GM12878 (cell line): ENCODE measurements at regions not wholly inside any gene's neighbourhood (a gene's known extent, or its start where the extent isn't known, plus 50 kb on each side); places are given as distances from the start of the nearest gene placed in this dataset.

Experiments
- ATAC-seq: fragments of 200-7000 bp; cut with Tn5 transposase; 3 replicates; pipeline ENCODE4 v1.9.1; 2020; ENCODE audit warnings: mild to moderate bottlenecking, moderate library complexity
- BruUV-seq: library from RNA; stranded (reverse); fragments of 400-500 nt; replicated peaks from 2 replicates; lab custom pipeline; 2021; lab: Mats Ljungman, UMichigan
- CTCF ChIA-PET: fragments of 300-600 bp; sonication (Branson Sonifier 250); formaldehyde crosslinking; extraction: SDS; loops from one replicate; lab custom pipeline; 2021; ENCODE audit warnings: inconsistent platforms; lab: Yijun Ruan, JAX
- POLR2A ChIA-PET: fragments of 350-600 bp; formaldehyde crosslinking; extraction: SDS; loops from one replicate; lab custom pipeline; 2021; ENCODE audit warnings: inconsistent platforms; lab: Charles Lee
- RAD21 ChIA-PET: fragments of 300-600 bp; sonication (Branson Sonifier 250); formaldehyde crosslinking; loops from one replicate; lab custom pipeline; 2023; ENCODE audit warnings: antibody characterized with exemption; ENCODE audit not compliant: unreplicated experiment; lab: Charles Lee
- SMC1A ChIA-PET: fragments of 300-600 bp; sonication (Branson Sonifier 250); formaldehyde crosslinking; loops from one replicate; lab custom pipeline; 2023; ENCODE audit not compliant: unreplicated experiment, uncharacterized antibody; lab: Charles Lee
- DNase-seq: peaks from one replicate; pipeline ENCODE4 v3.0.0-alpha.2; 2011; ENCODE audit warnings: low read depth, low spot score
- FAIRE-seq: peaks from 3 replicates; lab custom pipeline; 2011; peaks lifted over from hg19 to GRCh38; lab: Jason Lieb, UNC
- H2AFZ ChIP-seq: 2 replicates; pipeline ENCODE4 v1.6.0; 2011; ENCODE audit warnings: low read depth, low read length, control low read depth; ENCODE audit not compliant: control insufficient read depth
- H3K27ac ChIP-seq: 2 replicates; pipeline ENCODE4 v1.5.1; 2011; ENCODE audit warnings: control low read depth; ENCODE audit not compliant: control insufficient read depth, insufficient read depth
- H3K27me3 ChIP-seq, 2 experiments: replicated peaks in 1 of 2; 2 replicates each; pipeline versions ENCODE4 v1.6.0 to v1.6.1; 2011; ENCODE audit warnings: low read length in 1 of 2; ENCODE audit not compliant: control insufficient read depth in 2 of 2, insufficient read depth in 2 of 2
- H3K36me3 ChIP-seq, 2 experiments: 2 replicates each; pipeline ENCODE4 v1.5.1; 2011; ENCODE audit warnings: low read length in 1 of 2; ENCODE audit not compliant: control insufficient read depth in 2 of 2, insufficient read depth in 2 of 2
- H3K4me1 ChIP-seq: 2 replicates; pipeline ENCODE4 v1.6.1; 2011; ENCODE audit warnings: mild to moderate bottlenecking, low read length, moderate library complexity, mixed read lengths; ENCODE audit not compliant: control insufficient read depth, insufficient read depth
- H3K4me2 ChIP-seq: 2 replicates; pipeline ENCODE4 v1.6.0; 2011; ENCODE audit warnings: control low read depth; ENCODE audit not compliant: control insufficient read depth, insufficient read depth
- H3K4me3 ChIP-seq: fragments of 200-600 bp; sonication (generic); 2 replicates; pipeline ENCODE4 v1.5.1; 2016
- H3K79me2 ChIP-seq: 2 replicates; pipeline ENCODE4 v1.6.0; 2011; ENCODE audit warnings: low read length; ENCODE audit not compliant: control insufficient read depth, insufficient read depth
- H3K9ac ChIP-seq: 2 replicates; pipeline ENCODE4 v1.8.0; 2011; ENCODE audit warnings: low read length, control low read depth, mixed read lengths; ENCODE audit not compliant: control insufficient read depth, insufficient read depth
- H3K9me3 ChIP-seq: replicated peaks from 3 replicates; pipeline ENCODE4 v1.5.1; 2011; ENCODE audit warnings: mild to moderate bottlenecking, low read length; ENCODE audit not compliant: control insufficient read depth, insufficient read depth
- H4K20me1 ChIP-seq: 2 replicates; pipeline ENCODE4 v1.6.0; 2011; ENCODE audit not compliant: control insufficient read depth, insufficient read depth
- ATF3 ChIP-seq: IDR thresholded peaks from 2 replicates; pipeline ENCODE4 v1.6.1; 2011; ENCODE audit warnings: low read depth, mild to moderate bottlenecking, low read length, moderate library complexity, borderline replicate concordance; ENCODE audit errors: extremely low read depth
- BRCA1 ChIP-seq: IDR thresholded peaks from 2 replicates; pipeline ENCODE4 v1.6.1; 2011; ENCODE audit warnings: low read depth, low read length, improper control_type of control experiment
- CBFB ChIP-seq: IDR thresholded peaks from 2 replicates; pipeline ENCODE4 v1.6.1; 2016; ENCODE audit warnings: antibody characterized with exemption, low read depth
- E2F8 ChIP-seq: fragments of 450-650 bp; IDR thresholded peaks from 2 replicates; pipeline ENCODE4 v1.6.1; 2018; ENCODE audit warnings: mild to moderate bottlenecking, low read depth, moderate library complexity; ENCODE audit not compliant: partially characterized antibody
- EP300 ChIP-seq, 2 experiments: fragments of 150-350 bp in 1 of 2; IDR thresholded peaks; 2 replicates each; pipeline ENCODE4 v1.6.1; 2011 to 2012; ENCODE audit warnings: low read depth in 2 of 2, low read length in 2 of 2, borderline replicate concordance in 1 of 2, improper control_type of control experiment in 1 of 2, inconsistent platforms in 1 of 2; ENCODE audit not compliant: control insufficient read depth in 1 of 2
- MEF2B ChIP-seq: fragments of 450-650 bp; IDR thresholded peaks from 2 replicates; pipeline ENCODE4 v1.6.1; 2018; ENCODE audit warnings: mild to moderate bottlenecking, moderate library complexity; ENCODE audit not compliant: partially characterized antibody, poor library complexity, severe bottlenecking
- MXI1 ChIP-seq: fragments of 150-350 bp; IDR thresholded peaks from 2 replicates; pipeline ENCODE4 v1.6.1; 2011; ENCODE audit warnings: low read depth, mild to moderate bottlenecking, inconsistent platforms, low read length, improper control_type of control experiment
- PAX8 ChIP-seq: fragments of 450-650 bp; IDR thresholded peaks from 2 replicates; pipeline ENCODE4 v1.6.1; 2017; ENCODE audit warnings: mild to moderate bottlenecking, moderate library complexity
- POU2F2 ChIP-seq: IDR thresholded peaks from 3 replicates; pipeline ENCODE4 v1.6.1; 2011; ENCODE audit warnings: low read depth, mild to moderate bottlenecking, low read length, borderline replicate concordance
- PRDM15 ChIP-seq: fragments of 450-650 bp; formaldehyde crosslinking; IDR thresholded peaks from 2 replicates; pipeline ENCODE4 v1.4.0; 2020; ENCODE audit warnings: mild to moderate bottlenecking, moderate library complexity
- RAD21 ChIP-seq: IDR thresholded peaks from 2 replicates; pipeline ENCODE4 v1.6.1; 2011; ENCODE audit warnings: mild to moderate bottlenecking, low read depth, low read length, moderate library complexity; ENCODE audit not compliant: insufficient read depth
- RAD51 ChIP-seq: fragments of 450-650 bp; IDR thresholded peaks from 2 replicates; pipeline ENCODE4 v1.6.1; 2016; ENCODE audit warnings: moderate library complexity, mild to moderate bottlenecking, inconsistent platforms
- TAF1 ChIP-seq: IDR thresholded peaks from 2 replicates; pipeline ENCODE4 v1.6.1; 2011; ENCODE audit warnings: mild to moderate bottlenecking, low read depth, low read length, borderline replicate concordance
- TARDBP ChIP-seq: IDR thresholded peaks from 2 replicates; pipeline ENCODE4 v1.6.1; 2016; ENCODE audit warnings: borderline replicate concordance
- TCF3 ChIP-seq: IDR thresholded peaks from 2 replicates; pipeline ENCODE4 v1.6.1; 2012; ENCODE audit warnings: low read depth, mild to moderate bottlenecking, low read length, borderline replicate concordance; ENCODE audit not compliant: insufficient read depth
- ZNF622 ChIP-seq: fragments of 450-650 bp; IDR thresholded peaks from 2 replicates; pipeline ENCODE4 v1.6.1; 2017; ENCODE audit warnings: mild to moderate bottlenecking, inconsistent platforms
- ZZZ3 ChIP-seq: IDR thresholded peaks from 2 replicates; pipeline ENCODE4 v1.6.1; 2011; ENCODE audit warnings: low read depth; ENCODE audit not compliant: control insufficient read depth, insufficient read length
- WGBS: methylation state at CpG from one replicate; pipeline ENCODE4 v1.1.6; 2016; ENCODE audit warnings: low lambda C conversion rate; ENCODE audit not compliant: insufficient replicate concordance, insufficient coverage; ENCODE audit errors: missing lambda C conversion rate; 5-methylcytosine and 5-hydroxymethylcytosine counted together
- in situ Hi-C: fragments of 300-500 bp; cut with MboI; formaldehyde crosslinking; loops from 9 replicates; pipeline ENCODE4 v1.14.3; 2018; ENCODE audit warnings: mixed read lengths
- intact Hi-C: fragments of 100-400 bp; cut with micrococcal nuclease; formaldehyde crosslinking; loops from one replicate; pipeline ENCODE4 v1.14.2; 2022; ENCODE audit not compliant: unreplicated experiment

- Histone ChIP-seq H3K9me3 (no peaks in the 10 kb centered on the region), H3K79me2 (no peaks in the 10 kb centered on the region), H3K4me2 (no peak overlapping the region), H3K27ac (no peak overlapping the region), H3K36me3 (no peaks in the 10 kb centered on the region), H3K27me3 (no peaks in the 10 kb centered on the region; a peak in 1 of 4 replicates), H3K9ac (no peak overlapping the region), H2AFZ (no peak overlapping the region), H3K4me1 (no peaks in the 10 kb centered on the region), H4K20me1 (no peaks in the 10 kb centered on the region), H3K4me3 (no peak overlapping the region)
- 38% methylated on average over 7 of the region's 7 CpGs for WGBS
- no peak for DNase-seq
- no peak for FAIRE-seq
- POLR2A ChIA-PET, result no interaction called here
- in situ Hi-C loops, result no loop called here
- intact Hi-C loops, result no loop called here
- SMC1A ChIA-PET, result no interaction called here
- no TSS peak for BruUV-seq
- ATAC-seq, result no peak
- RAD21 ChIA-PET, result no interaction called here
- CTCF ChIA-PET, result no interaction called here
- no peak for TF ChIP-seq RAD21
- TF ChIP-seq PRDM15, result no peak
- TF ChIP-seq CBFB, result no peak
- no peak for TF ChIP-seq TARDBP
- TF ChIP-seq ATF3, result no peak
- no peak for TF ChIP-seq TCF3
- no peak for TF ChIP-seq BRCA1
- TF ChIP-seq MXI1, result no peak
- TF ChIP-seq MEF2B, result no peak
- TF ChIP-seq E2F8, result no peak
- no peak for TF ChIP-seq EP300 (IDR thresholded peaks at IDR 0.05; ENCODE audit: borderline replicate concordance in 1 of 2, control insufficient read depth in 1 of 2, low read depth in 2 of 2, low read length in 2 of 2)
- no peak for TF ChIP-seq ZZZ3
- no peak for TF ChIP-seq POU2F2
- TF ChIP-seq ZNF622, result no peak
- TF ChIP-seq TAF1, result no peak
- TF ChIP-seq RAD51, result no peak
- no peak for TF ChIP-seq PAX8
Observed at GRCh38 chr4:110400086-110400485, 75.9 kb upstream of the ENPEP start.
